Activated gamma-delta T cell (primary cell): ENCODE measurements at regions not wholly inside any gene's neighbourhood (a gene's known extent, or its start where the extent isn't known, plus 50 kb on each side); places are given as distances from the start of the nearest gene placed in this dataset.

ENCODE experiments used
- DNase-seq: peaks from one replicate; lab custom pipeline; 2025; lab: John Stamatoyannopoulos, UW

GRCh38 chr3:25044762-25045710 lies 383.0 kb upstream of the RARB start:
- DNase-seq: no peak

- no peak for DNase-seq
Observed at GRCh38 chr3:25046911-25047771, 380.9 kb upstream of the RARB start.

DNA sequence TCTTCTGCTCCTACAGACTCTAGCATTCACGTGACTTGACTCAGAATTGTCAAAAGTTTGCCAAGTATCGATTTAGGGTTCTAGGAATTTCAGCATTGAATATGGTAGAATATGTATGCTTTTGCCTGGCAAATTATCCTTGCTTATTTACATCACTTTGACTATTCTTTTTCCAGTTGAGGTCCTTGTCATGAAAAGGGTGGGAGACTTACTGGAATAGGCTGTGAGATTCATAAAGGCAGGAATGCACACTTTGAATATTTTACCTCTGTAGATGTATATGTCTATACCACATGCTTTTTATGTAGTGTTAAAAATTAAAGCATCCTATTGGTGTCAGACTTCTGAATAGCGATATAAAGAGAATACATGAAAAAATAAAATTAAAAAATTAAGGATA lies 378.8 kb upstream of the RARB start:
- DNase-seq: no peak

GRCh38 chr3:25053360-25053759 lies 374.7 kb upstream of the RARB start:
- no peak for DNase-seq

GRCh38 chr3:25056036-25056755 lies 371.9 kb upstream of the RARB start:
- DNase-seq: no peak

- DNase-seq: no peak
Observed at GRCh38 chr3:25056803-25057351, 371.2 kb upstream of the RARB start.

- no peak for DNase-seq
Observed at GRCh38 chr3:25057379-25057778, 370.7 kb upstream of the RARB start.

GRCh38 chr3:25064681-25065080 lies 363.4 kb upstream of the RARB start:
- no peak for DNase-seq

GRCh38 chr3:25069970-25070369 lies 358.1 kb upstream of the RARB start:
- DNase-seq: no peak

DNA sequence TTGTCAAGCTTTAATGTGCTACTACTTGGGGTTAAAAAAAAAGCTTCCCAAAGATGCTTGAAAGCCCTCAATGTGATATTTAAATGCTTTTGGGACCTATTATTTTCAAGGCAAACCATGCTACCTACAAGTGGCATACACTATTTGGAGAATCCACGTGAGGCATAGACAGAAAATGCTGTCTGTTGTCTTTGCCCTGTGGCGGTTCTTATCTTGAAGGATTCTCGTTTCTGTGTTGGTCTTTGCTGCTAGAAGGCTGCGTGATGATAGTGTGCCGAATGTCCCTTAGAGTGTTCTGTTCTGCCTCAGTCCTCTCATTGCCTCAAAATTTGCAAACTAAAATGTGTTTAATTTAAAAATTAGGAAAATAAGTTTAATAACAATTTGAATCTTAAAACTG lies 356.2 kb upstream of the RARB start:
- no peak for DNase-seq

DNA sequence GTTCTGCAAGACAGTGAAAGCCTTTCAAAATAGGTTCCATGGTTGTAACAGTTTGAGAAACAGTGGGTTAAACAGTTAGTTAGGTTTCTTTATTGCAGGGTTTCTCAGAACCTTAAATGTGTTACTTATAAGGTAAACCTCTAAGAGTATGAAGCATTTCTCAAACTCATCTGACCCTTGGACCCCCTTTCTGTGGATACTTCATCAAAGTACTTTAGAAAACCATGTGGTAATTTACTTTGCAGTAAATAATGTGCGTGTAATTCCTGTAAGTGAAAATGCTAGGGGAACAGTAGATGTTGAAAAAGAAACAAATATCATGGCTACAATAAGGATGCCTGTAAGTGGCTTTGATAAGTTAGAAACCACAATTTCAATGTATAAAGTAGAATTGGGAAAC lies 354.6 kb upstream of the RARB start:
- no peak for DNase-seq

DNA sequence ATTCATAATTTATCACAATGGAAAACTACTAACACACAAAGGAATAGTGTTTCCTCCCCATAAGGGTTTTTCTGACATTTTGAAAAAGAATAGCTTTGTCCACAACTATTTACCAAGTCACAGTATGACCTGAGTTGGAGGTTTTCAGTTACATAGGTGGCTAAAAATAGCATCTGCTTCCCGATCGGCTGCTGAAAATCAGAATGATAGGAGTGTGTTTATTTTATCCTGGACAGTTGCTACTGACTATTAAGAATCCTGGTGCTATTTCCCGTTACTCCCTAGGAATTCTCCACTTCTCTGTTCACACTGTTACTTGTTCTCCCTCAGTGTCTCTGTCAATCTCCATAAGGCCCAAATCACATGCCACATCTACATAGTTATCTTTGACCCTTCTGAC lies 353.9 kb upstream of the RARB start:
- DNase-seq: no peak

- no peak for DNase-seq
Observed at GRCh38 chr3:25080461-25080860, 347.6 kb upstream of the RARB start.

- DNase-seq: no peak
Observed at GRCh38 chr3:25084016-25084415, 344.0 kb upstream of the RARB start.

- DNase-seq: no peak
Observed at GRCh38 chr3:25086721-25087120, 341.3 kb upstream of the RARB start.

DNA sequence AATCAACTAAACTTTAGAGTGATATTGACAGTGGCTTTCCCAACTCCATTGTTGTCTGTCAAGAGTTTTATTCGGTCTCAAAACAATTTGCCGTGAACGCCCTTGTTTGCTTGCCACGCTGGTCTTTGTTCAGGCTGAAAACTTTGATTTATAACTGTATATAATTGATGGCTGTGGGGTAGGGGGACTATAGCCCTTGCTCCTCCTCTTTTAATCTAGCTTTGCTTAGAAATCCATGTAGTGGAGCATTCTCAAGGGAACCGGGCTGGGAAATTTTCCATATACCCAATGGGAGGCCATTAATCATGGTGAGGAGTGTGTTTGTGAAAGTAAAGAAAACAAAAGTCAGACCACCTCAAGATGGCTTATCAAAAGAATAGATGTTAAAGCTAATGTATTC lies 339.8 kb upstream of the RARB start:
- no peak for DNase-seq

DNA sequence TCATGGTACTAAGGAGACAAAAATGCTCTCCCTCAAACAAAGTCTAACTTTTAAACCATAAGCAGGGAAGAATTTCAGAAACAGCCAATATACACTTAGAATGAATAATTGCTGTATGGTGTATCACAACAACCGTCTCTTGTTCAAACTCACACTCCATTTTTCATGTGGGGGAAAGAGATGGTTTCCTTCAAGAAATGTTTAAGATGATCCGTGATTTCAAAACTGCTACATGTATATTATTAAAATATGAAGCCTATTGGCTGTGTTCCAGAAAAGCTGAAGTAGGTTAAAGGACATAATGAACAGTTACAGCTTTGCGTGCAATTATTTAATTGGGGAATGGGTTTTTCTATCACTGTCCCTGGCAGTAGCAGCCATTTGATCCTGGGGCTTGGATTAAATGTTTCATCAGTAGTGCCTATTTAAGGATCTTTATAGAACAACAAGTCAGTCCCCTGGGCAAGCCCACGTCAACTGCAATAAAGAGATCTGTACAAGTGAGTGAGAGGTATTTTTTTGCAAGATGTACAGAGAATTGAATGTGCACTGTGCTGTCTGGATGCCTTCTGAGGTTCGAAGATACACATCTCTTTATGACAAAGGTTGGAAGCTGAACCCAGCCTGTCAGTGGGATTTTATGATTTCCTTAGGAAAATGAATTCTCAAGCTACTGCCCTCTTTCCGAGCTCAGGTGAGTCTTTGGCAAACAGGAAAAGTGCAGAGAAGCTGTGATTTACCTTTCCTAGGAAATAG lies 337.2 kb upstream of the RARB start:
- DNase-seq: no peak

DNA sequence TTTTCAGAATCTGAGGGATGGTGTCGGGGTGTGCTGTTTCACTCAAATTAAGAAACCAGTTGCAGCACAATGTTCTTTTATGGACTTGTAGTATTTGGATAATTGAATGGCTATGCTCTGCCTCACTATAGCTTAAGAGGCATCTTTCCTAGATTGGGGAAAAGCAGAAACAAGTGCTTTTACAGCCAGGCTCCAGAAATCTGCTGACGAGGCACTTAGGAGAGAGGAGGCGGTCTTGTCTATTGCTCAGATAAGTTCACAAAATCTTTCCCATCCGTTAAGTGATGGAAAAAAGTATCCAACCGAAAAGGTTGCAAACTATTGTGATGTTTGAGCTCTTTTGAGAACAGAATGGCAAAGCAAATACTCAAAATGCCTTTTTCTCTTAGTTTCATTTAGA lies 336.1 kb upstream of the RARB start:
- DNase-seq: no peak

GRCh38 chr3:25094932-25095685 lies 333.0 kb upstream of the RARB start:
- no peak for DNase-seq

GRCh38 chr3:25096536-25096935 lies 331.5 kb upstream of the RARB start:
- DNase-seq: no peak
